ENCODE measurements at regions not wholly inside any gene's neighbourhood (a gene's known extent, or its start where the extent isn't known, plus 50 kb on each side); places are given as distances from the start of the nearest gene placed in this dataset.
"Not testable (repeated sequence)": the region's sequence is repeated elsewhere in the genome, so short reads cannot be mapped to it uniquely, and the experiment has no call there.

DNA sequence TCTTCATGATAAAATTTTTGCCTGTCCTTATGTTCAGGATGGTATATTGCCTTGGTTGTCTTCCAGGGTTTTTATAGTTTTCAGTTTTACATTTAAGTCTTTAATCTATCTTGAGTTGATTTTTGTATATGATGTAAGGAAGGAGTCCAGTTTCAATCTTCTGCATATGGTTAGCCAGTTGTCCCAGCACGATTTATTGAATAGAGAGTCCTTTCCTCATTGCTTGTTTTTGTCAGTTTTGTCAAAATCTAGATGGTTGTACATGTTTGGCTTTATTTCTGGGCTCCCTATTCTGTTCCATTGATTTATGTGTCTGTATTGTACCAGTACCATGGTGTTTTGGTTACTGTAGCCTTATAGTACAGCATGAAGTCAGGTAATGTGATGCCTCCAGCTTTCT is 91.6 kb upstream of the FAM98A start:
- TF ChIP-seq POLR2A, EP300 (IDR thresholded peaks at IDR 0.05): not testable (repeated sequence)
- TF ChIP-seq, protein P1, sequence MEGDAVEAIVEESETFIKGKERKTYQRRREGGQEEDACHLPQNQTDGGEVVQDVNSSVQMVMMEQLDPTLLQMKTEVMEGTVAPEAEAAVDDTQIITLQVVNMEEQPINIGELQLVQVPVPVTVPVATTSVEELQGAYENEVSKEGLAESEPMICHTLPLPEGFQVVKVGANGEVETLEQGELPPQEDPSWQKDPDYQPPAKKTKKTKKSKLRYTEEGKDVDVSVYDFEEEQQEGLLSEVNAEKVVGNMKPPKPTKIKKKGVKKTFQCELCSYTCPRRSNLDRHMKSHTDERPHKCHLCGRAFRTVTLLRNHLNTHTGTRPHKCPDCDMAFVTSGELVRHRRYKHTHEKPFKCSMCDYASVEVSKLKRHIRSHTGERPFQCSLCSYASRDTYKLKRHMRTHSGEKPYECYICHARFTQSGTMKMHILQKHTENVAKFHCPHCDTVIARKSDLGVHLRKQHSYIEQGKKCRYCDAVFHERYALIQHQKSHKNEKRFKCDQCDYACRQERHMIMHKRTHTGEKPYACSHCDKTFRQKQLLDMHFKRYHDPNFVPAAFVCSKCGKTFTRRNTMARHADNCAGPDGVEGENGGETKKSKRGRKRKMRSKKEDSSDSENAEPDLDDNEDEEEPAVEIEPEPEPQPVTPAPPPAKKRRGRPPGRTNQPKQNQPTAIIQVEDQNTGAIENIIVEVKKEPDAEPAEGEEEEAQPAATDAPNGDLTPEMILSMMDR (IDR thresholded peaks at IDR 0.05), result not testable (repeated sequence)

Data from tibial nerve (tissue), 4 donors.